ENCODE measurements at regions not wholly inside any gene's neighbourhood (a gene's known extent, or its start where the extent isn't known, plus 50 kb on each side); places are given as distances from the start of the nearest gene placed in this dataset.

DNA sequence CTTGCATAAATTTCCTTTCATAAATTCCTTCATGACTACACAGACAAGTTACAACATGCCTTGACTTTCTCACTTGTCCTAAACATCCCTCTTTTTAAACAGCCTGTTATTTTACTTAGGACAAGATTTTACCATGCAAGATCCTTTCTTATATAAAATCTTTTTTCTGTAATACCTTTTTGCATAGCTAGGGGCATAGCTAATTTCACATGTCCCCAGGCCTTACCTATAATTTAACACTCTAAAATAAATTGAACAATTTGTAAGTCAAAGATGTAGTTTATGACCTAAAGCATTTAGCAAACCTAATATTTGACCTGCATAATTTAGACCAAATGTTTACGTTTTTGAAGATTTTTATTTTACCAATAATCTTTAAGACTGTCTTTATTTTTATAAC lies 396.3 kb upstream of the FSTL5 start:
- TF ChIP-seq, protein P1, sequence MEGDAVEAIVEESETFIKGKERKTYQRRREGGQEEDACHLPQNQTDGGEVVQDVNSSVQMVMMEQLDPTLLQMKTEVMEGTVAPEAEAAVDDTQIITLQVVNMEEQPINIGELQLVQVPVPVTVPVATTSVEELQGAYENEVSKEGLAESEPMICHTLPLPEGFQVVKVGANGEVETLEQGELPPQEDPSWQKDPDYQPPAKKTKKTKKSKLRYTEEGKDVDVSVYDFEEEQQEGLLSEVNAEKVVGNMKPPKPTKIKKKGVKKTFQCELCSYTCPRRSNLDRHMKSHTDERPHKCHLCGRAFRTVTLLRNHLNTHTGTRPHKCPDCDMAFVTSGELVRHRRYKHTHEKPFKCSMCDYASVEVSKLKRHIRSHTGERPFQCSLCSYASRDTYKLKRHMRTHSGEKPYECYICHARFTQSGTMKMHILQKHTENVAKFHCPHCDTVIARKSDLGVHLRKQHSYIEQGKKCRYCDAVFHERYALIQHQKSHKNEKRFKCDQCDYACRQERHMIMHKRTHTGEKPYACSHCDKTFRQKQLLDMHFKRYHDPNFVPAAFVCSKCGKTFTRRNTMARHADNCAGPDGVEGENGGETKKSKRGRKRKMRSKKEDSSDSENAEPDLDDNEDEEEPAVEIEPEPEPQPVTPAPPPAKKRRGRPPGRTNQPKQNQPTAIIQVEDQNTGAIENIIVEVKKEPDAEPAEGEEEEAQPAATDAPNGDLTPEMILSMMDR (IDR thresholded peaks at IDR 0.05): no peak
- no peak for TF ChIP-seq POLR2A (IDR thresholded peaks at IDR 0.05)
